Tibial nerve (tissue), 4 donors: ENCODE measurements at regions not wholly inside any gene's neighbourhood (a gene's known extent, or its start where the extent isn't known, plus 50 kb on each side); places are given as distances from the start of the nearest gene placed in this dataset.

ENCODE experiments used
- DNase-seq, 2 donors: peaks; one replicate each; pipeline ENCODE4 v3.0.0-alpha.2; 2019; ENCODE audit warnings: low spot score in 2 of 2
- H3K27ac ChIP-seq, 4 donors: fragments of 200-600 bp; sonication (generic) in 3 of 4; one replicate each; pipeline ENCODE4 v1.5.1; 2017 to 2019; ENCODE audit warnings: mild to moderate bottlenecking in 1 of 4
- H3K27me3 ChIP-seq, 2 donors: fragments of 200-600 bp; sonication (generic) in 1 of 2; one replicate each; pipeline versions ENCODE4 v1.5.1 to v1.6.0; 2017 to 2019
- H3K36me3 ChIP-seq, 3 donors: fragments of 200-600 bp; sonication (generic); one replicate each; pipeline ENCODE4 v1.5.1; 2018 to 2019
- H3K4me1 ChIP-seq, 4 donors: fragments of 200-600 bp; sonication (generic) in 3 of 4; one replicate each; pipeline ENCODE4 v1.5.1; 2017 to 2019
- H3K4me3 ChIP-seq, 4 donors: fragments of 200-600 bp; sonication (generic) in 3 of 4; one replicate each; pipeline ENCODE4 v1.5.1; 2017 to 2019; ENCODE audit warnings: mild to moderate bottlenecking in 1 of 4, moderate library complexity in 1 of 4
- H3K9me3 ChIP-seq, 4 donors: fragments of 200-600 bp; sonication (generic) in 3 of 4; one replicate each; pipeline ENCODE4 v1.5.1; 2017 to 2019
- CTCF ChIP-seq, 5 experiments: fragments of 200-600 bp in 3 of 5; fragments of 450-650 bp in 2 of 5; sonication (generic) in 3 of 5; IDR thresholded peaks; one replicate each; pipeline ENCODE4 v1.5.1; 2016 to 2019; ENCODE audit warnings: antibody characterized with exemption in 5 of 5, mild to moderate bottlenecking in 3 of 5, moderate library complexity in 2 of 5
- EP300 ChIP-seq, 2 donors: sonication (generic); formaldehyde crosslinking; IDR thresholded peaks; one replicate each; pipeline ENCODE4 v1.6.1; 2017; ENCODE audit warnings: antibody characterized with exemption in 2 of 2, mild to moderate bottlenecking in 1 of 2
- POLR2A ChIP-seq, 2 donors: fragments of 450-650 bp; IDR thresholded peaks; one replicate each; pipeline ENCODE4 v1.6.1; 2017; ENCODE audit warnings: antibody characterized with exemption in 2 of 2, mild to moderate bottlenecking in 2 of 2, moderate library complexity in 2 of 2
- WGBS, 2 donors: methylation state at CpG; one replicate each; pipeline ENCODE4 v1.1.5; 2018; 5-methylcytosine and 5-hydroxymethylcytosine counted together

- Histone ChIP-seq H3K4me3 (no peak overlapping the region), H3K36me3 (no peaks in the 10 kb centered on the region), H3K9me3 (no peaks in the 10 kb centered on the region), H3K4me1 (no peaks in the 10 kb centered on the region), H3K27me3 (no peaks in the 10 kb centered on the region), H3K27ac (no peak overlapping the region)
- WGBS, 2 donors: 21 to 30% methylated on average over 1 of the region's 1 CpG
- TF ChIP-seq POLR2A (IDR thresholded peaks at IDR 0.05): no peak
- no peak for TF ChIP-seq EP300 (IDR thresholded peaks at IDR 0.05)
- TF ChIP-seq CTCF (IDR thresholded peaks at IDR 0.05): no peak
- DNase-seq: no peak
These were observed 65.0 kb upstream of the GPR174 start for GRCh38 chrX:79079477-79079876.

- Histone ChIP-seq H3K36me3 (no peaks in the 10 kb centered on the region), H3K4me3 (no peak overlapping the region), H3K9me3 (no peaks in the 10 kb centered on the region), H3K27me3 (no peaks in the 10 kb centered on the region), H3K27ac (no peak overlapping the region), H3K4me1 (no peaks in the 10 kb centered on the region)
- no peak for DNase-seq
- 27 to 44% methylated on average over 2 of the region's 2 CpGs for WGBS, 2 donors
- no peak for TF ChIP-seq CTCF (IDR thresholded peaks at IDR 0.05)
- TF ChIP-seq EP300 (IDR thresholded peaks at IDR 0.05): no peak
These were observed 64.3 kb upstream of the GPR174 start for GRCh38 chrX:79080141-79080540.

- no peaks in the 10 kb centered on the region for H3K36me3 ChIP-seq
- WGBS, 2 donors: 10 to 15% methylated on average over 6 of the region's 6 CpGs
- H3K27me3 ChIP-seq: no peaks in the 10 kb centered on the region
- peak in 1 of 2 donors; percentile 23 for DNase-seq
- TF ChIP-seq EP300 (IDR thresholded peaks at IDR 0.05): no peak
- TF ChIP-seq CTCF (IDR thresholded peaks at IDR 0.05): peak; percentile 26 to 67 (median 54)
- TF ChIP-seq POLR2A (IDR thresholded peaks at IDR 0.05): no peak
- no peaks in the 10 kb centered on the region for H3K4me1 ChIP-seq
- no peak overlapping the region for H3K27ac ChIP-seq
- no peak overlapping the region for H3K4me3 ChIP-seq
- H3K9me3 ChIP-seq: no peaks in the 10 kb centered on the region
These were observed 62.5 kb upstream of the GPR174 start for GRCh38 chrX:79081895-79082512.

- Histone ChIP-seq H3K27me3 (no peaks in the 10 kb centered on the region), H3K4me3 (no peak overlapping the region), H3K36me3 (no peaks in the 10 kb centered on the region), H3K4me1 (no peaks in the 10 kb centered on the region), H3K9me3 (no peaks in the 10 kb centered on the region), H3K27ac (no peak overlapping the region)
- TF ChIP-seq CTCF (IDR thresholded peaks at IDR 0.05): no peak
- no peak for TF ChIP-seq POLR2A (IDR thresholded peaks at IDR 0.05)
- no peak for TF ChIP-seq EP300 (IDR thresholded peaks at IDR 0.05)
- DNase-seq: no peak
- 43 to 51% methylated on average over 3 of the region's 3 CpGs for WGBS, 2 donors
These were observed 61.6 kb upstream of the GPR174 start for GRCh38 chrX:79082899-79083298.

GRCh38 chrX:79084923-79085322, 59.6 kb upstream of the GPR174 start:
- Histone ChIP-seq H3K4me1 (peaks cover 0 to 4% (median 0%) of the 10 kb centered on the region in 4 donors), H3K36me3 (no peaks in the 10 kb centered on the region), H3K27ac (no peak overlapping the region), H3K9me3 (no peaks in the 10 kb centered on the region), H3K4me3 (no peak overlapping the region), H3K27me3 (peaks cover 0 to 3% of the 10 kb centered on the region in 2 donors)
- no peak for DNase-seq
- TF ChIP-seq CTCF (IDR thresholded peaks at IDR 0.05) (no peak), POLR2A (IDR thresholded peaks at IDR 0.05) (no peak), EP300 (IDR thresholded peaks at IDR 0.05) (no peak)
- 73 to 91% methylated on average over 1 of the region's 1 CpG for WGBS, 2 donors
